Fibroblast of skin of scalp (primary cell): ENCODE measurements at regions not wholly inside any gene's neighbourhood (a gene's known extent, or its start where the extent isn't known, plus 50 kb on each side); places are given as distances from the start of the nearest gene placed in this dataset.
"Not testable (repeated sequence)": the region's sequence is repeated elsewhere in the genome, so short reads cannot be mapped to it uniquely, and the experiment has no call there.

Experiments
- DNase-seq: peaks from one replicate; pipeline ENCODE4 v3.0.0-alpha.2; 2013

- no peak for DNase-seq
Observed at GRCh38 chr13:53408306-53408705, 379.7 kb downstream of the OLFM4 start.

GRCh38 chr13:53408847-53409568, 380.4 kb downstream of the OLFM4 start:
- no peak for DNase-seq

GRCh38 chr13:53411463-53411862, 382.9 kb downstream of the OLFM4 start:
- no peak for DNase-seq

GRCh38 chr13:53415135-53415534, 386.5 kb downstream of the OLFM4 start:
- DNase-seq, result no peak

GRCh38 chr13:53417601-53418000, 389.0 kb downstream of the OLFM4 start:
- no peak for DNase-seq

- DNase-seq, result no peak
Observed at GRCh38 chr13:53422415-53422814, 393.8 kb downstream of the OLFM4 start.

GRCh38 chr13:53436396-53436795, 407.8 kb downstream of the OLFM4 start:
- no peak for DNase-seq

GRCh38 chr13:53439439-53440225, 411.0 kb downstream of the OLFM4 start:
- DNase-seq, result no peak

- no peak for DNase-seq
Observed at GRCh38 chr13:53442979-53443378, 414.4 kb downstream of the OLFM4 start.

- no peak for DNase-seq
Observed at GRCh38 chr13:53445686-53446085, 417.1 kb downstream of the OLFM4 start.

- no peak for DNase-seq
Observed at GRCh38 chr13:53447456-53447855, 418.8 kb downstream of the OLFM4 start.

GRCh38 chr13:53447863-53448262, 419.2 kb downstream of the OLFM4 start:
- no peak for DNase-seq

GRCh38 chr13:53452263-53452808, 423.7 kb downstream of the OLFM4 start:
- DNase-seq, result not testable (repeated sequence)

GRCh38 chr13:53460796-53461195, 432.2 kb downstream of the OLFM4 start:
- no peak for DNase-seq

- no peak for DNase-seq
Observed at GRCh38 chr13:53463106-53463505, 434.5 kb downstream of the OLFM4 start.

GRCh38 chr13:53466576-53466975, 438.0 kb downstream of the OLFM4 start:
- no peak for DNase-seq

- no peak for DNase-seq
Observed at GRCh38 chr13:53473397-53473796, 444.8 kb downstream of the OLFM4 start.

- peak; percentile 1 for DNase-seq
Observed at GRCh38 chr13:53474878-53475277, 446.3 kb downstream of the OLFM4 start.

GRCh38 chr13:53490752-53491151, 462.1 kb downstream of the OLFM4 start:
- no peak for DNase-seq

GRCh38 chr13:53494406-53494805, 465.8 kb downstream of the OLFM4 start:
- no peak for DNase-seq

GRCh38 chr13:53499576-53500133, 471.0 kb downstream of the OLFM4 start:
- DNase-seq, result no peak

- no peak for DNase-seq
Observed at GRCh38 chr13:53501387-53501786, 472.8 kb downstream of the OLFM4 start.

- DNase-seq, result no peak
Observed at GRCh38 chr13:53507741-53508140, 479.1 kb downstream of the OLFM4 start.
